Parathyroid adenoma (tissue), 2 donors: ENCODE measurements at regions not wholly inside any gene's neighbourhood (a gene's known extent, or its start where the extent isn't known, plus 50 kb on each side); places are given as distances from the start of the nearest gene placed in this dataset.

ENCODE experiments used
- H2AFZ ChIP-seq: fragments of 300-600 bp; sonication (generic); one replicate; pipeline ENCODE4 v1.7.0; 2017; ENCODE audit warnings: antibody characterized with exemption, mild to moderate bottlenecking
- H3K27ac ChIP-seq: fragments of 300-600 bp; sonication (generic); one replicate; pipeline ENCODE4 v1.7.0; 2017
- H3K27me3 ChIP-seq: fragments of 300-600 bp; sonication (generic); one replicate; pipeline ENCODE4 v1.7.0; 2017; ENCODE audit warnings: low read length; ENCODE audit not compliant: control insufficient read depth, insufficient read depth
- H3K36me3 ChIP-seq: fragments of 300-600 bp; sonication (generic); one replicate; pipeline ENCODE4 v1.7.0; 2017; ENCODE audit warnings: low read length; ENCODE audit not compliant: control insufficient read depth, insufficient read depth
- H3K4me1 ChIP-seq: fragments of 300-600 bp; sonication (generic); one replicate; pipeline ENCODE4 v1.7.0; 2017; ENCODE audit warnings: control low read depth
- H3K4me2 ChIP-seq: fragments of 300-600 bp; sonication (generic); one replicate; pipeline ENCODE4 v1.7.0; 2017; ENCODE audit warnings: low read length
- H3K4me3 ChIP-seq: fragments of 300-600 bp; sonication (generic); one replicate; pipeline ENCODE4 v1.7.0; 2017; ENCODE audit warnings: low read depth, low read length
- H3K79me2 ChIP-seq: fragments of 300-600 bp; sonication (generic); one replicate; pipeline ENCODE4 v1.7.0; 2017; ENCODE audit warnings: control low read depth
- H3K9ac ChIP-seq: fragments of 300-600 bp; sonication (generic); one replicate; pipeline ENCODE4 v1.7.0; 2017; ENCODE audit warnings: mild to moderate bottlenecking
- H3K9me3 ChIP-seq: fragments of 300-600 bp; sonication (generic); one replicate; pipeline ENCODE4 v1.7.0; 2017; ENCODE audit warnings: low read length; ENCODE audit not compliant: control insufficient read depth
- CTCF ChIP-seq: fragments of 300-600 bp; sonication (generic); IDR thresholded peaks from one replicate; pipeline ENCODE4 v1.7.0; 2017; ENCODE audit warnings: antibody characterized with exemption, mild to moderate bottlenecking
- donor health status: primary hyperparathyroidism.

GRCh38 chr6:167399599-167399998 is 74.7 kb downstream of the TTLL2 start:
- Histone ChIP-seq H3K9me3 (no peaks in the 10 kb centered on the region), H3K79me2 (no peaks in the 10 kb centered on the region), H3K4me2 (no peak overlapping the region), H3K4me1 (no peaks in the 10 kb centered on the region), H2AFZ (no peak overlapping the region), H3K9ac (no peak overlapping the region), H3K27me3 (no peaks in the 10 kb centered on the region), H3K4me3 (no peak overlapping the region), H3K36me3 (no peaks in the 10 kb centered on the region), H3K27ac (no peak overlapping the region)
- TF ChIP-seq CTCF: no peak

- Histone ChIP-seq H2AFZ (no peak overlapping the region), H3K79me2 (no peaks in the 10 kb centered on the region), H3K36me3 (no peaks in the 10 kb centered on the region), H3K27me3 (no peaks in the 10 kb centered on the region), H3K4me1 (no peaks in the 10 kb centered on the region), H3K27ac (no peak overlapping the region), H3K4me2 (no peak overlapping the region), H3K9me3 (no peaks in the 10 kb centered on the region), H3K9ac (no peak overlapping the region), H3K4me3 (no peak overlapping the region)
- no peak for TF ChIP-seq CTCF
Observed at GRCh38 chr6:167400482-167401138, 75.7 kb downstream of the TTLL2 start.

GRCh38 chr6:167401525-167402194 is 76.8 kb downstream of the TTLL2 start:
- Histone ChIP-seq H3K4me3 (no peak overlapping the region), H3K27me3 (no peaks in the 10 kb centered on the region), H3K79me2 (no peaks in the 10 kb centered on the region), H3K9me3 (no peaks in the 10 kb centered on the region), H3K4me1 (no peaks in the 10 kb centered on the region), H3K36me3 (no peaks in the 10 kb centered on the region), H3K4me2 (no peak overlapping the region), H3K9ac (no peak overlapping the region), H3K27ac (no peak overlapping the region), H2AFZ (no peak overlapping the region)
- TF ChIP-seq CTCF: no peak

GRCh38 chr6:167402195-167402686 is 77.4 kb downstream of the TTLL2 start:
- no peak for TF ChIP-seq CTCF
- Histone ChIP-seq H2AFZ (no peak overlapping the region), H3K27me3 (no peaks in the 10 kb centered on the region), H3K27ac (no peak overlapping the region), H3K9me3 (no peaks in the 10 kb centered on the region), H3K9ac (no peak overlapping the region), H3K79me2 (no peaks in the 10 kb centered on the region), H3K36me3 (no peaks in the 10 kb centered on the region), H3K4me1 (no peaks in the 10 kb centered on the region), H3K4me2 (no peak overlapping the region), H3K4me3 (no peak overlapping the region)
